HFF-Myc (cell line): ENCODE measurements at regions not wholly inside any gene's neighbourhood (a gene's known extent, or its start where the extent isn't known, plus 50 kb on each side); places are given as distances from the start of the nearest gene placed in this dataset.

Experiments
- DNase-seq: peaks from one replicate; pipeline ENCODE4 v3.0.0-alpha.2; 2011; ENCODE audit warnings: low read depth; ENCODE audit errors: extremely low read depth
- H3K4me3 ChIP-seq: replicated peaks from 2 replicates; pipeline ENCODE4 v1.5.1; 2011; ENCODE audit warnings: low read depth, mild to moderate bottlenecking, control low read depth, low read length
- CTCF ChIP-seq: IDR thresholded peaks from 2 replicates; pipeline ENCODE4 v1.5.1; 2012; ENCODE audit warnings: mild to moderate bottlenecking, low read depth, low read length, control low read depth; ENCODE audit errors: missing control alignments

DNA sequence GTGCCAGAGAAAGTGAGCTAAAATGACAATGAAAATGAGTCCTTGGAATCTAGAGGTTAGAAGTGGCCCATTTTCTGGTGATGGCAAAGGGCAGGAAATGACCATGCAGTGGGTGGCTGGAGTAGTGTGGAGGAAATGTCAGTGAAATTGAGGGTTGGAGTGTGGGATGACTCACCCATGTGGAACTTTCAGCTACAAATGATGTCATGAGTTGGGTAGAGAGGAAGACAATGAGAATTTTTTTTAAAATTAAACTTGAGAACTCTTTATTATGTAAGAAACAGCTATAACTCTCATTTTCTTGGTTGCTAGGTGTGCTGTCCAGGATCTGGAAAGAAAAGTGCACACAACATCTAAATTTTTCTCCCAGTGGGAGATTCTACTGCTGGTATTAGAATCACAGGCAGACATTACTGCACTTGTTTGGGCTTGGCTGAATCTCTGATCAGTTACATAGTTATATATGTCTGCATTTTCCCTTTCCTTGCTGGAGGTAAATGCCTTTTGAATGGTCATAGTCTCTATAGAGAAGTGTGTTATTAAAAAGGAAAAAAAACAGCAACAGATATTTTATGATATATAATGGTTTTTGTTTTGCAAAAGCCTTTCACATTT is 56.8 kb upstream of the GNG12 start:
- no peak for TF ChIP-seq CTCF
- peak; percentile 85 for DNase-seq
- H3K4me3 ChIP-seq: no peak overlapping the region

GRCh38 chr1:67889466-67889865 is 56.2 kb upstream of the GNG12 start:
- no peak for TF ChIP-seq CTCF
- no peak for DNase-seq
- H3K4me3 ChIP-seq: no peak overlapping the region

DNA sequence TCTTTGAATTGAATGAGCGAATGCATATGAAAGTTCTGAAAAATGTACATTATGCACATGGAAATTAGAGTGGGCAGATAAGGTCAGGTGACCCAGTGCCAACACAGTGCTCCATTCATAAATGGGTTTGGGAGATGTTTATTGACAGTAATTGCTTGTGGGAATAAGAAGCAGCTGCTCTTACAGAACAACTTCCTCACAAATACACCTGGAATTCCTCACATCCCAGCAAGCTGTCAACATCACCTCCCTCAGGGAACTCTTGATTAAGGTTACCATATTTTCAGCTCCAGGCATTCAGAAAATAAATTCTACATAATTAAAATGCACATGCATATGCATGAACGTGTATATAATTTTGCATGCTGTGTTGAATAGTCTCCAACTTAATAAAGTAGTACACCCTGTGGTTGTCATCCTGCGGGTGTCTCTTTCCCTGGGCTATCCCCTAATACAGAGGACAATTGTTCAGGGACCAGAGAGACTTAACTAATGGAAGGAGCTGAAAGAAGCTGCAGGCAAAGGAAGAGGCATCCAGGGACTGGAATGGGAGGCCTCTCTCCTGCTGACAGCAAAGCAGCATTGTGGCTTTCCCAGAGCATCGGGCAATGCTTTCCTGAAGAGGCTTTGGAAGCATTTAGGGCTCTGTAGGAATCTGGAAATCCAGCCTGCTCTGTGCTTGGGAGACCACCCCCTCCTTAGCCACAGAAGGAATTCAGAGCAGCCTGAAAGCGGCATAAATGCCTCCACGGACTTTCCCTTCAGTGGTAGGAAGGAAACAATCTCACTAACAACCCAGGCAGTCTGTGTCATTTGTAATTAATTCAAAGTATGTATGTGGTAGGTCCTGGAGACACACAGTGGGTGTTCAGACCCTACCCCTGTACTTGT is 55.2 kb upstream of the GNG12 start:
- TF ChIP-seq CTCF: no peak
- DNase-seq: no peak
- no peak overlapping the region for H3K4me3 ChIP-seq

GRCh38 chr1:67887146-67887545 is 53.9 kb upstream of the GNG12 start:
- TF ChIP-seq CTCF: no peak
- DNase-seq: no peak
- H3K4me3 ChIP-seq: no peak overlapping the region

DNA sequence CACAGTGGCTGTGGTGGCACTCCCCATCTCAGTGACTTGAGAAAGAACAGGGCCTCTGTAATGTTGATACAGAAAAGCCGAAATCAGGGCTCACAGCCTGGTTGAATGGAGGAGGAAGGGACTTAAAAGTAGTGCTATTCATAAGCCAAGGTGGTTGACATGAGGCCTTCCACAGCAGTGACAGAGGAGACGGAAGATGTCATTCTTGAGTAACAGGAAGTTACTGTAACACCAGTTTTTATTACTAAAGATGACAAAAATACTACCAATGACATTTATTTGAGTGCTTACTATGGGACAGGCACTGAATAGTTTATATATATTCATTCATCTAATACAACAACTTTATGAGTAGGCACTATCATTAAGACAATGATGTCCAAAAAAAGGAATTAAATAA is 52.8 kb upstream of the GNG12 start:
- DNase-seq: no peak
- no peak for TF ChIP-seq CTCF

DNA sequence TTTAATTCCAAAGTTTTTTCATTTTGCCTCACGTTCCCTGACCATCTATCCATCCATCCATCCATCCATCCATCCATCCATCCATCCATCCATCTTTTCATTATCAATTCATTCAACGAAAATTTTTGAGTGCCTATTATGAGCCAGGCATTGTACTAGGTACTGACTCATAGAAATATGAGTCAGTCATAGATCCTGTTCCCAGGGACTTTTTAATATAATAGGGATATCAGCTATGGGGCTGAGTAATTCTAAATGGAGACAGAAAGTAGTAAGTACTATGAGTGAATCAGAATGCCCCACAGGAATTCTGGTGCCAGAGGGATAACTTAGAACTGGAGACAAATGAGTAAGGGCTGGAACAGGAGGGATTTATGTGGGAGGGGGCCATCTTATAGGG is 49.8 kb upstream of the GNG12 start:
- DNase-seq: no peak
- H3K4me3 ChIP-seq: no peak overlapping the region
- no peak for TF ChIP-seq CTCF

More for the DNA sequence above, 52.8 kb upstream of the GNG12 start:
- H3K4me3 ChIP-seq: no peak overlapping the region
